GM19238 (cell line): ENCODE measurements at regions not wholly inside any gene's neighbourhood (a gene's known extent, or its start where the extent isn't known, plus 50 kb on each side); places are given as distances from the start of the nearest gene placed in this dataset.
"Not testable (repeated sequence)": the region's sequence is repeated elsewhere in the genome, so short reads cannot be mapped to it uniquely, and the experiment has no call there.

Experiments
- DNase-seq: peaks from one replicate; pipeline ENCODE4 v3.0.0; 2011; ENCODE audit warnings: low spot score; ENCODE audit not compliant: insufficient read length

- DNase-seq = no peak
Measured at GRCh38 chr4:77220828-77221613, 64.0 kb downstream of the CCNG2 start.

GRCh38 chr4:77225022-77225421, 68.0 kb downstream of the CCNG2 start:
- DNase-seq = no peak

GRCh38 chr4:77226939-77227705, 70.1 kb downstream of the CCNG2 start:
- no peak for DNase-seq

GRCh38 chr4:77229433-77229832, 72.4 kb downstream of the CCNG2 start:
- DNase-seq = no peak

GRCh38 chr4:77232653-77233052, 75.6 kb downstream of the CCNG2 start:
- no peak for DNase-seq

GRCh38 chr4:77235289-77235854, 78.4 kb downstream of the CCNG2 start:
- no peak for DNase-seq

- DNase-seq = no peak
Measured at GRCh38 chr4:77236806-77237205, 79.8 kb downstream of the CCNG2 start.

- DNase-seq = peak; percentile 61
Measured at GRCh38 chr4:77240469-77241066, 83.6 kb downstream of the CCNG2 start.

GRCh38 chr4:77248805-77249204, 91.8 kb downstream of the CCNG2 start:
- DNase-seq = no peak

- DNase-seq = no peak
Measured at GRCh38 chr4:77251751-77252150, 94.7 kb downstream of the CCNG2 start.

GRCh38 chr4:77263247-77263646, 106.2 kb downstream of the CCNG2 start:
- no peak for DNase-seq

GRCh38 chr4:77263976-77264375, 107.0 kb downstream of the CCNG2 start:
- not testable (repeated sequence) for DNase-seq

GRCh38 chr4:77264826-77265225, 107.8 kb downstream of the CCNG2 start:
- no peak for DNase-seq

GRCh38 chr4:77268108-77268507, 111.1 kb downstream of the CCNG2 start:
- no peak for DNase-seq

- DNase-seq = no peak
Measured at GRCh38 chr4:77269505-77269904, 112.5 kb downstream of the CCNG2 start.

GRCh38 chr4:77273412-77273811, 116.4 kb downstream of the CCNG2 start:
- no peak for DNase-seq

GRCh38 chr4:77279114-77279513, 122.1 kb downstream of the CCNG2 start:
- not testable (repeated sequence) for DNase-seq

- DNase-seq = no peak
Measured at GRCh38 chr4:77282305-77282704, 125.3 kb downstream of the CCNG2 start.

GRCh38 chr4:77284036-77284435, 127.0 kb downstream of the CCNG2 start:
- no peak for DNase-seq

- DNase-seq = no peak
Measured at GRCh38 chr4:77286906-77287305, 129.9 kb downstream of the CCNG2 start.

- no peak for DNase-seq
Measured at GRCh38 chr4:77293426-77293825, 136.4 kb downstream of the CCNG2 start.

- DNase-seq = not testable (repeated sequence)
Measured at GRCh38 chr4:77300996-77301395, 144.0 kb downstream of the CCNG2 start.
